DMS53 treated with DMSO at 0.1 percent for 48 hours (cell line): ENCODE measurements at regions not wholly inside any gene's neighbourhood (a gene's known extent, or its start where the extent isn't known, plus 50 kb on each side); places are given as distances from the start of the nearest gene placed in this dataset.
A peak's percentile ranks its signal among the peaks of the same experiment; 100 is the strongest.

Experiments used
- DNase-seq: peaks from one replicate; lab custom pipeline; 2025; ENCODE audit not compliant: unreplicated experiment; lab: John Stamatoyannopoulos, UW

GRCh38 chr18:2406544-2406943, 164.8 kb downstream of the METTL4 start:
- DNase-seq: no peak

- no peak for DNase-seq
These were observed 163.3 kb downstream of the METTL4 start for GRCh38 chr18:2407961-2408360.

- peak; percentile 78 for DNase-seq
These were observed 161.4 kb downstream of the METTL4 start for GRCh38 chr18:2409906-2410305.

- peak; percentile 90 for DNase-seq
These were observed 160.6 kb downstream of the METTL4 start for GRCh38 chr18:2410688-2411087.

GRCh38 chr18:2411381-2411960, 159.8 kb downstream of the METTL4 start:
- peak; percentile 80 for DNase-seq

- no peak for DNase-seq
These were observed 159.0 kb downstream of the METTL4 start for GRCh38 chr18:2412281-2412680.

- DNase-seq: no peak
These were observed 158.1 kb downstream of the METTL4 start for GRCh38 chr18:2412996-2413751.

- no peak for DNase-seq
These were observed 157.1 kb downstream of the METTL4 start for GRCh38 chr18:2414235-2414634.

- DNase-seq: no peak
These were observed 155.6 kb downstream of the METTL4 start for GRCh38 chr18:2415656-2416055.

- DNase-seq: no peak
These were observed 153.3 kb downstream of the METTL4 start for GRCh38 chr18:2417861-2418610.

GRCh38 chr18:2420367-2420766, 150.9 kb downstream of the METTL4 start:
- DNase-seq: no peak

GRCh38 chr18:2423761-2424160, 147.5 kb downstream of the METTL4 start:
- no peak for DNase-seq

- DNase-seq: no peak
These were observed 146.9 kb downstream of the METTL4 start for GRCh38 chr18:2424420-2424819.

GRCh38 chr18:2425426-2426317, 145.6 kb downstream of the METTL4 start:
- DNase-seq: no peak

- no peak for DNase-seq
These were observed 141.1 kb downstream of the METTL4 start for GRCh38 chr18:2430191-2430590.

- DNase-seq: no peak
These were observed 139.5 kb downstream of the METTL4 start for GRCh38 chr18:2431806-2432205.

- no peak for DNase-seq
These were observed 137.9 kb downstream of the METTL4 start for GRCh38 chr18:2433366-2433765.

GRCh38 chr18:2441544-2441943, 129.8 kb downstream of the METTL4 start:
- DNase-seq: no peak

- no peak for DNase-seq
These were observed 129.3 kb downstream of the METTL4 start for GRCh38 chr18:2442006-2442405.

GRCh38 chr18:2442726-2443275, 128.5 kb downstream of the METTL4 start:
- DNase-seq: no peak
